Esophagus mucosa (tissue), 1 donor: ENCODE measurements at regions not wholly inside any gene's neighbourhood (a gene's known extent, or its start where the extent isn't known, plus 50 kb on each side); places are given as distances from the start of the nearest gene placed in this dataset.
A peak's percentile ranks its signal among the peaks of the same experiment; 100 is the strongest.
"Not testable (repeated sequence)": the region's sequence is repeated elsewhere in the genome, so short reads cannot be mapped to it uniquely, and the experiment has no call there.

ENCODE experiments used
- ATAC-seq: fragments of 200-7000 bp; cut with Tn5 transposase; one replicate; pipeline ENCODE4 v1.9.1; 2020
- donor health status: DM: yes; HTN: yes; CAD: no.

DNA sequence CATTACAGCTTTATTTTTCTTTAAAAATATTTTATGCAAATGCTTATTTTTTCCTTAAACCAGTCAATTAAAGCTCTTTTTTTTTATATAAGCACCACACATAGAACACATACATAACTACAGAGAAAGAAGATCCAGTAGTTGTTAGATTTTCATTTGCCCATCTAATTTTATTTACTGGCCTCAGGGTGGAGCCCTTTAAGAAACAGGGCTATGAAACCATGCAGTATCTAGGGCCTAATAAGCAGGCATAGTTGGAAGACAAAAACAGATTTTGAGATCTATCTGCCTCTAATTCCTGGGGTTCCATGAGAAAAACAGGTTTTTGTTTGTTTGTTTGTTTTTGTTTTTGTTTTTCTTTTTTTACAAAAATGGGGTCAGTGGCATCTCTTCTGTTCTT, 120.6 kb downstream of the BCHE start:
- ATAC-seq, result no peak

DNA sequence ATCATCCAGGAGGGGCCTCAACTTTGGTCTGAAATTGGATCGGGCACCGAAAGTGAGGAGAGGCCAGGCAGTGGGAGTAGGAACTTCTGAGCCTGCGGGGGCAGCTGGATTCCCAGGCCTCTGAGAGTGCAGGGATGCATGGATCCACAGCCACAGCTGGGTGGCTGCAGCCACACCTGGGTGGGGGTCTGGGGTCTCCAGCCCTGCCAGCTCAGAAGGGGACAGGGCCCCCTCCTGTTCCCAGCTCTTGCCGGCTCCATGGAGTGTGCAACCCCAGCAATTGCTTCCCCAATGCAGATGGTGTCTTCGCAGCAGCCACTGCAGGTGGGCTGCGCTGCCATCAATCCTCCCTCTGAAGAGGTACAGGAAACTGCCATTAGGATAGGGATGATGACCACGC, 123.7 kb downstream of the BCHE start:
- no peak for ATAC-seq

DNA sequence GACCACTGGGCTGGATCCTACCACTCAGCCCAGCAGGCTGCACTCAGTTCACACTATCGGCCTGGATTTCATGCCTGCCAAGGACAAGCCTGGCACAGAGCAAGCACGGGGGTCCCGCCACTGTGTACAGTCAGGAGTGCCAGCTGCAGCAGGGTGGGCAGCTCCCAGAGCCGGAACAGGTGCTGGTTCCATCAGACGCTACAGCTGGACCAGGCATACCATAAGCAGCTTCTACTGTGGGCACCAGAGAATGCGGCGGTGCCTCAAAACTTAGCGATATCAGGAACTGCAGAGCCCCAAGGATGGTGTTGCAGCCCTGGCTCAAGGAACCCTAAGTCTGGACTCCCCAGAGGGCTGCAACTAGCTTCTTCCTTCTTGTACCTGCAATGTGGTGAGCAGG, 124.8 kb downstream of the BCHE start:
- ATAC-seq, result no peak

DNA sequence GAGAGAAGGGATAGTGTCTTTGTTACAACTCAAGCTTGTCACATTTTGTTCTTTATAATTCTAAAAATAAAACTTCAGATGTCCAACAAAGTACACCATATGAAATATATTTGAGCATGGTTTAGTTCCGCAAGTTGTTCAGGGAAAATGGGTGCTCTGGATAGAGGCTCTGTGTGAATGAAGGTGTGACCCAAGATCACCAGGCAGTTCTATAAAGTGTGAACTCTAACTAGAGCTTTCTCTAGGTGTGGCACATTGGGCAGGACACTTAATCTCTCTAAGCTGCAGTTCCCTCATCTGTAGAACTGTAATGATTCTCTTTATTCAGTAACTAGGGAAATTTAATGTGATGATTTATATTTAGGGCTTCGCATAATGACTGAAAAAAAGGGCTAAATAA, 139.3 kb downstream of the BCHE start:
- ATAC-seq, result peak; percentile 68

DNA sequence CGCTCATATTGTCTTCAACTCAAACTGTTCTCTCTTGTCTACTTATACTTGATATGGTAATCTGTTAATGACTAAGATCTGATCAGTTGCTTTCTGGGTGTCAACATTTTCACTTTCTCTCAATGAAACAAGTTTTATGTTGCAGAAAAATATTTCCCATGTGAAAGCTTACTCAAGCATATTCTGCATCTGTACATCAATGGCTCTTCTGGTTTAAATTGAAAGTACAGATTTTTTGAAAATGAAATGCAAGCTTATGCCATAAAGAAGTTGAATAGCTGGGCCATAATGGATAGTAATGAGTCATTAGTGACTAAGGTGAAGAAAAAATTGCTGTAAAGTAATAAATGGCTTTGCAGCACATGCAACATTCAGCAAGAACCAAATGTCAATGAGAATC, 140.7 kb downstream of the BCHE start:
- no peak for ATAC-seq

- ATAC-seq, result no peak
Observed at GRCh38 chr3:165683947-165684346, 153.3 kb downstream of the BCHE start.

DNA sequence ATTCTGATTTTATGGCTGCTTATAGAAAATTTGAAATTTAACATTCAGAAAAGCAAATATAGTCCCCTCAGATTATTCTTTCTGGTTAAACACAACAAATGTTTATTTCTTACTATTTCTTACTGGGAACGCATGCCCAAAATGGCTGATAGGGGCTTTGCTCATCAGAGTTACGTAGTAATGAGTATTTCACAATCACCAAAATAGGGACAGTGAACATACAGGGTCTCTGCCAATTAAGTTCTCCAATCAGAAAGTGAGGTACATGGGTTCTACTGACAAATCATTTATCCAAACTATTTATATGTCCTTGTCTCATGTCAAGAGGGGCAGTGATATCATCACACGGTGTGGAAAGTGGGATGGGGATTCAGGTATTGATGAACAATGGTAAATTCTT, 154.5 kb downstream of the BCHE start:
- ATAC-seq, result no peak

GRCh38 chr3:165669967-165670366, 167.3 kb downstream of the BCHE start:
- ATAC-seq, result no peak

- no peak for ATAC-seq
Observed at GRCh38 chr3:165669504-165669903, 167.7 kb downstream of the BCHE start.

DNA sequence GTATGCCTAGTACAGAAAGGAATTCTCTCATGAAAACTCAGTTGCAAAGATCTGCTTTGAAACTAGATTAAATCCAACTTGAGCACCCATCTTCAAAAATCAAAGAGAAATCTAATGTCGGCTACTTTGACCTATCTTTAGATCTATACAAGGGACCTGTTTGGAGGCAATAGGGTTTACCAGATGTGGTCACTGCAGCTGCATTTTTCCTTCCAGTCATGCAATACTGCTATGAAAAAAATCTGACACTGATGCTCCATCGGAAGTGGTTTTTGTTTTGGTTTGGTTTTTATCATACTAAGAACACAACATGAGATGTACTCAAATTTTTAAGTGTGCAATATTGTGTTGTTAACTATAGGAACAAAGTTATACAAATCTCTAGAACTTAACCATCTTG, 169.5 kb downstream of the BCHE start:
- ATAC-seq, result no peak

DNA sequence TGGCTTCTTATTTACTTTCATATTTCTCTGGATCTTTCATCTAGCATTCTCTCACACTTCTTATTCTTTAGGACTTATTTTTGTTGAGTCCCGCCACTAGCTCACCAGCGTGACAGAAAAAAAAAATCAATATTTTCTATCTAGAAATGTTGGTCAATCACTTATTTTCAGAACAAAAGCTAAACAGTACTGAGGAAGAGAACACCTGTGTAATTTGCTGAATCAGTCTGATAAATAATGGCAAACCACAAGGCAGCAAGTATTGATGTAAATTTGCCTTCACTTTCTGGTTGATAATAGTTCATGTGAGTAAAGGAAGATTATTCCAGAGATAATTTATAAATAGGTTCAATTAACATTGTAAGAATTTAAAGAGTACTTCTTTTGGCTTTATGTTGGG, 179.2 kb downstream of the BCHE start:
- no peak for ATAC-seq

DNA sequence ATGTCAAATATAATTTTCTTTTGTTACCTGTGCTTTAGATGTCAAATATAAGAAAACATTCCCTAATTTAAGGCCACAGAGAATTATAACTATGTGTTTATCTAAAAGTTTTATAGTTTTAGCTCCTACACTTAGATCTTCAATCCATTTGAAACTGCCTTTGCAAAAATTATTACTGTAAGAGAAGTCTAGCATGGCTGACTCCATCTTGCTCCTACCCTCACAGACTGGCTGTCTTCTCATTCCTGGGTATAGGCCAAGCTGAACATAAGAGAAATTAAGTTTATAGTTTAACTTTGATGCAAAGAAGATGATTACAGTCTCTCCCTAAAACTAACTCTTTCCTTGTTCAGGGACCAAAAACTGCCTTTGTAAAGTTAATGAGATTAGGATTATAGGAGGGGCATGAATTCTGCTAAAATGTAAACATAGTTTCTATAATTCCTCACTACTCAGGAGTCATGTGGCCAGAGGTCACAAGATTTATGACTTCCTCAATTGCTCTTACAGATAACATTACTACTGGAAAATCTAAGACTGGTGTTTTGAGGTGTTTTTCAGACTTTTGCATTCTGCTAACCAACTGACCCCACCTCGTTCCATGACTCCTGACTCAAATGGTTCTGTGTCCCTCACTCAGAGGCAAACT, 184.0 kb downstream of the BCHE start:
- no peak for ATAC-seq

DNA sequence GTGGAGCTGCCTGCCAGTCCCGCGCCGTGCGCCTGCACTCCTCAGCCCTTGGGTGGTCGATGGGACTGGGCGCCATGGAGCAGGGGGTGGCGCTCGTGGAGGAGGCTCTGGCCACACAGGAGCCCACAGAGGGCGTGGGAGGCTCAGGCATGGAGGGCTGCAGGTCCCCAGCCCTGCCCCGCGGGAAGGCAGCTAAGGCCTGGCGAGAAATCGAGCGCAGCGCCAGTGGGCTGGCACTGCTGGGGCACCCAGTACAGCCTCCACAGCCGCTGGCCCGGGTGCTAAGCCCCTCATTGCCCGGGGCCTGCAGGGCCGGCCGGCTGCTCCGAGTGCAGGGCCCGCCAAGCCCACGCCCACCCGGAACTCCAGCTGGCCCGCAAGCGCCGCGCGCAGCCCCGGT, 187.9 kb downstream of the BCHE start:
- ATAC-seq, result not testable (repeated sequence)

DNA sequence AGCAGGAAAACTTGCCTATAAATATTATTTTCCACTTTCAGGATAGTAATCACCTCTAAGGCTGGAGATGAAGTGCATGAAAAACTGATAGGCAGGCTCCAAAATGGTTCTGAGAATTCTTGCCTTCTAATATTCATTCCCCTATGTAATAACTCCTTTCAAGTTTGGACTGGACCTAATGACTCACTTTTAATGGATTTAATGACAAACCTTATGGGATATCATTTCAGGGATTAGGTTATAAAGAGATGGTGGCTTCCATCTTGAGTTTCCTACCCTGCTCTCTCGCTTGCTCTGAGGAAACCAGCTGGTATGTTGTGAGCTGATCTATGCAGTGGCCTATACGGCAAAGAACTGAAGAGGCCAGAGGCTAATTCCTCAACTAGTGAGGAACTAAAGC, 192.0 kb downstream of the BCHE start:
- no peak for ATAC-seq

DNA sequence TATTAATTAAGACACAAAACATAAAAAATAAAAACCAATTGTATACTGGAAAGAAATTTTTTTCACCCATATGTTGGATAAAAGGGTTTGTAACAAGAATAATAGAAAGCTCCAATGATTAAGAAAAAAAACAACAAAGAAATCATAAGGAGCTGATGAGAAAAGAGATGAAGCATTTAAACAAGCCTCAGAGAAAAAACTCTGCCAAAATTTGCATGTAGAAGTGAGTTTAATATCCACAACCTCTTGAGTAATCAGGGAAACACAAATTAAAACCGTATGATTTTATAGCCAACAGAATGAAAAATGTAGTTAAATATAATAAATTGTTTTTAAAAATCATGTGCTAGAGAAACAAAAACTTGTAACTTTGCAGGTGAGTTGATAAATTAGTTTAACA, 192.9 kb downstream of the BCHE start:
- ATAC-seq, result no peak

DNA sequence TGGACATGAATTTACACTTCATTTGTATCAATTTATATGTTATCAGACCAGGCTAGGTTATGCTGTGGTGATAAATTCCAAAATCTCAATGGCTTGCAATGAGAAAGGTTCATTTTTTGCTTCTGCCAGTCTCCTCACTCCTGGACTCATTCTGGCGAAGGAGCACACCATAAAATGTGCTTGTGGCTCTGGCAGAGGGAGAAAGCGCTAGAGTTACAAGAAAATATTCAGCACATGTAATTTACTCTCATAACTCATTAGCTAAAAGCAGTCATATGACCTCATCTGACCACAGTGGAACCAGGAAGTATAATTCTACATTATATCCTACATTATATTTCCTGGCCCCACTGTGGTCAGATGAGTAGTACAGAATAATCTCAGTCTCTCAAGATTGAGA, 193.8 kb downstream of the BCHE start:
- peak; percentile 39 for ATAC-seq

GRCh38 chr3:165642761-165643420, 194.3 kb downstream of the BCHE start:
- peak; percentile 96 for ATAC-seq

- ATAC-seq, result no peak
Observed at GRCh38 chr3:165641569-165642310, 195.5 kb downstream of the BCHE start.

- peak; percentile 43 for ATAC-seq
Observed at GRCh38 chr3:165640970-165641369, 196.3 kb downstream of the BCHE start.

DNA sequence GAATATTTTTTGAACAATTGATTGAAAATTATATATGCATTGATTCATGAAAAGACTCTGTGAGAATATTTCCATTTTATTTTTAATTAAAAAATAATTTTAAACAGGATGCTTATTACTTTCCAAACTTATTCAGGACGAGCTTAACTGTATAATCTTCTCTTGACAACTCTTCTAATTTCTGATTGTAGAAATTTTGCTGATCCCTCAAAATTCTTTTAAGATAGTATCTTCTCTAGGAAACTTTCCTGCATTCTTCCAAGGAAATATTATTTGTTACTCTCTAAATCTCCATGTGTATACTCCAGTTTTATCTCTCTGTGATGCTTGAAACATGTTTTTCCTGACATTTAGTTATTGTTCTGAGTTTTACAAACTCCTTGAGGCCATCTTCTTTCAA, 197.2 kb downstream of the BCHE start:
- ATAC-seq, result no peak

DNA sequence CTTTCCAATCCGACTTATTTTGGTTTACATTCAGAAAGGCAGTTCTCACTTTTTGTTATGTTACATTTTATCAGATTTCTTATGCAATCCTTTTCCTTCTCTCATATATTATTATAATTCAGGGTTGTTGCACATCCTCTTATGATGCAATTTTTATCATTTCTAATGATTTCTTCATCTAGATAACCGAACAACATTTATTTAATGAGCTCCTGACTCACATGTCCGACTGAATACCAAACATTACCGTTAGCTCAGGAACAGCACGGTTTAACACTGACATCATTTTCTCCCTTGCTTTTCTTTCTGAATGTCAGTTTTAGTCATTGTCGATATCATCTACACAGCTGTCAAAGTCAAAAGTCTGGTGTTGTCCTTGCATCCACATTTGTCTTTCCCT, 199.2 kb downstream of the BCHE start:
- ATAC-seq, result no peak

GRCh38 chr3:165636684-165637015, 200.6 kb downstream of the BCHE start:
- ATAC-seq, result no peak

DNA sequence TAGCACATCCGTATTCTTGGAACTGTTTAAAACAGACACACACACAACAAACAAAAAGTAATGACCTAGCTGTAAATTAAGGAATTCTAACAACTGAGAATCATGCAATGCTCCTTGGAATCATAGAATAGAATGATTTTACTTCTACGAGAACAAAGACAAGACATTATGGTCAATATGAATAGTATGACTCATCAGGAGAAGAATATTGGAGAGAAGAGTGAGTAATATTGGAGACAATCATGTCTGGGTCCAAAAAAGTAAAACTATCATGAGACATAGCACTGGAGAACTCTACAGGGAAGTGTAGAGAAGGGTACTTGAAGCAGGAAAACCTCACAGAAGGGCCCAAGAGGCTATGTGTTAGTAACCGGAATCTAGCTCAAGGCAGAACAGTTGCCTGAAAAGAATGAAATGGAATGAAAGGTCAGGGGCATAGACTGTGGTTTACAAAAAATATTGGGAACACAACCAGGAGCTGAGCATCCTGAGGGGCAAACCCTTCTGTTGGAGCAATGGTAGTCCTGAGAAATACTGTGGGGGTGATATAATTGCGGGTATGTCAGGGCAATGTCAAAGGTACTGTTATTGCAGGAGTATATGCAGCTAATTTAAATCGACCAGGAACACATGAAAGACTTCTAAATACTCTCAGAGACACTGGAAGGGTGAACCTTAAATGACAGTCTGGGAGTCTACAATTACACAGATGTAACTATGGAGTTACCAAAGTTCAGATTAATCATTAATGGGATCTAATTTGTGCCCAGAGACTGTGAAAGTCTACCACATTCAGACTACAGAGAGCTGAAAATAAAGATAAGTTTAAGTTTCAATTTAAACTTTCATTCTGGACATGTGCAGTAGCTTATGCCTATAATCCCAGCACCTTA, 201.2 kb downstream of the BCHE start:
- no peak for ATAC-seq
